ENCODE measurements at regions not wholly inside any gene's neighbourhood (a gene's known extent, or its start where the extent isn't known, plus 50 kb on each side); places are given as distances from the start of the nearest gene placed in this dataset.

DNA sequence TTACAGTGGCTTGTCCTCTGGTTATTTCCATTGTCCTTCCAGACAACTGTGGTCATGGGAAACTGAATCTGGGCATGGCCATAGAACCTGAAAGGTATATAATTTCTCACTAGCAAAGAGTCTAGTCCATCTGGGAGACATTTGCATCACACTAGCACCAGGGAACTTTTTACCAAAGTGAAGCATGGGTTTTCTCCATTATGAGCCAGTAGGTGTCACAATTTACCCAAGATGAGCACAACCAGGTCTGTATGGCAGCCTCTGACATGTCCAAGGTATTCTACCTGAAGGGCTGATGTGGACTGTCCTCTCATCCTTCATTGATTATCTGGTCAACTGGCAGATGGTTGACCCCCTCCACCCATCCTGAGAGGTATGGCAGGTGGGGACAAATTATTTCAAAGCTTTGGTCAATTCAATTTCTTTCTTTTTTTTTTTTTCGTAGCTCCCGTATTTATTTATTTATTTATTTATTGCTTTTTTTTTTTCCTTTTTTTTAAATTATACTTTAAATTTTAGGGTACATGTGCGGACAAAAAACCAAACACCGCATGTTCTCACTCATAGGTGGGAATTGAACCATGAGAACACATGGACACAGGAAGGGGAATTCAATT is 425.9 kb downstream of the TMEM135 start:
- no peak overlapping the region for H3K27ac ChIP-seq (ENCODE audit: low read length)
- H3K27me3 ChIP-seq (ENCODE audit: low read depth, low read length): no peaks in the 10 kb centered on the region; the same call in 1 of the 2 replicates
- H3K79me2 ChIP-seq (ENCODE audit: low read length): no peaks in the 10 kb centered on the region
- no peaks in the 10 kb centered on the region for H4K20me1 ChIP-seq (ENCODE audit: insufficient read depth, low read length)
- H3K4me2 ChIP-seq (ENCODE audit: low read length): peak overlapping the region; percentile 71
- H3K9ac ChIP-seq (ENCODE audit: low read length): 0 out of 2 replicates have a peak overlapping the region, but pooled peaks have one; percentile 22
- H3K4me1 ChIP-seq (ENCODE audit: low read length): peaks cover 38% of the 10 kb centered on the region
- no peaks in the 10 kb centered on the region for H3K36me3 ChIP-seq (replicated peaks; ENCODE audit: low read depth, low read length)
- TF ChIP-seq EZH2phosphoT487 (IDR thresholded peaks at IDR 0.05; ENCODE audit: low read depth): no peak
- TF ChIP-seq, protein P1, sequence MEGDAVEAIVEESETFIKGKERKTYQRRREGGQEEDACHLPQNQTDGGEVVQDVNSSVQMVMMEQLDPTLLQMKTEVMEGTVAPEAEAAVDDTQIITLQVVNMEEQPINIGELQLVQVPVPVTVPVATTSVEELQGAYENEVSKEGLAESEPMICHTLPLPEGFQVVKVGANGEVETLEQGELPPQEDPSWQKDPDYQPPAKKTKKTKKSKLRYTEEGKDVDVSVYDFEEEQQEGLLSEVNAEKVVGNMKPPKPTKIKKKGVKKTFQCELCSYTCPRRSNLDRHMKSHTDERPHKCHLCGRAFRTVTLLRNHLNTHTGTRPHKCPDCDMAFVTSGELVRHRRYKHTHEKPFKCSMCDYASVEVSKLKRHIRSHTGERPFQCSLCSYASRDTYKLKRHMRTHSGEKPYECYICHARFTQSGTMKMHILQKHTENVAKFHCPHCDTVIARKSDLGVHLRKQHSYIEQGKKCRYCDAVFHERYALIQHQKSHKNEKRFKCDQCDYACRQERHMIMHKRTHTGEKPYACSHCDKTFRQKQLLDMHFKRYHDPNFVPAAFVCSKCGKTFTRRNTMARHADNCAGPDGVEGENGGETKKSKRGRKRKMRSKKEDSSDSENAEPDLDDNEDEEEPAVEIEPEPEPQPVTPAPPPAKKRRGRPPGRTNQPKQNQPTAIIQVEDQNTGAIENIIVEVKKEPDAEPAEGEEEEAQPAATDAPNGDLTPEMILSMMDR (IDR thresholded peaks at IDR 0.05; ENCODE audit: low read depth, low read length): peak; percentile 93
- peak overlapping the region; percentile 59 for H3K4me3 ChIP-seq (ENCODE audit: low read length)
- H2AFZ ChIP-seq (ENCODE audit: low read depth, low read length): peak overlapping the region; percentile 70
- H3K9me3 ChIP-seq (ENCODE audit: insufficient read depth, low read length): no peaks in the 10 kb centered on the region

DNA sequence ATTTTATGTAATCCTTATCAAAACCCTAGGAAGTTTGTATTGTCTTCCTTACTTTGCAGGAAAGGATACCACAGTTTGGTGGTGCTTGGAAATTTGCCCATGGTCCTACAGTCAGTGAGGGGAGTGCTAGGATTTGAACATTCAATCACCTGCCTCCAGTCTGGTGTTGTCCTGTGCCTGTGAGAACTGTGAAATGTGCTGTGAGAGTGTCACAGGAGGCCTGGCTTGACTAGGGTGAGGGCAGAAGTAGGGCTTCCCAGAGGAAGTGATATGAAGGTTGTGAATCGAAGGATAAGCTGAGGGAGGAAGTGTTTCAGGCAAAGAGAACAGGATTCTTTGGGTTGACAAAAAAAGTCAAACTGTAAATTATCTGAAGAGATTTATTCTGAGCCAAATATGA is 424.4 kb downstream of the TMEM135 start:
- no peaks in the 10 kb centered on the region; the same call in 1 of the 2 replicates for H3K27me3 ChIP-seq (ENCODE audit: low read depth, low read length)
- H3K4me1 ChIP-seq (ENCODE audit: low read length): peaks cover 38% of the 10 kb centered on the region
- no peak overlapping the region for H3K9ac ChIP-seq (ENCODE audit: low read length)
- H4K20me1 ChIP-seq (ENCODE audit: insufficient read depth, low read length): no peaks in the 10 kb centered on the region
- TF ChIP-seq EZH2phosphoT487 (IDR thresholded peaks at IDR 0.05; ENCODE audit: low read depth): no peak
- TF ChIP-seq, protein P1 (IDR thresholded peaks at IDR 0.05; ENCODE audit: low read depth, low read length): no peak
- H3K4me2 ChIP-seq (ENCODE audit: low read length): no peak overlapping the region
- no peaks in the 10 kb centered on the region for H3K36me3 ChIP-seq (replicated peaks; ENCODE audit: low read depth, low read length)
- no peak overlapping the region for H3K27ac ChIP-seq (ENCODE audit: low read length)
- no peak overlapping the region for H2AFZ ChIP-seq (ENCODE audit: low read depth, low read length)
- H3K79me2 ChIP-seq (ENCODE audit: low read length): no peaks in the 10 kb centered on the region
- H3K9me3 ChIP-seq (ENCODE audit: insufficient read depth, low read length): no peaks in the 10 kb centered on the region
- H3K4me3 ChIP-seq (ENCODE audit: low read length): no peak overlapping the region

DNA sequence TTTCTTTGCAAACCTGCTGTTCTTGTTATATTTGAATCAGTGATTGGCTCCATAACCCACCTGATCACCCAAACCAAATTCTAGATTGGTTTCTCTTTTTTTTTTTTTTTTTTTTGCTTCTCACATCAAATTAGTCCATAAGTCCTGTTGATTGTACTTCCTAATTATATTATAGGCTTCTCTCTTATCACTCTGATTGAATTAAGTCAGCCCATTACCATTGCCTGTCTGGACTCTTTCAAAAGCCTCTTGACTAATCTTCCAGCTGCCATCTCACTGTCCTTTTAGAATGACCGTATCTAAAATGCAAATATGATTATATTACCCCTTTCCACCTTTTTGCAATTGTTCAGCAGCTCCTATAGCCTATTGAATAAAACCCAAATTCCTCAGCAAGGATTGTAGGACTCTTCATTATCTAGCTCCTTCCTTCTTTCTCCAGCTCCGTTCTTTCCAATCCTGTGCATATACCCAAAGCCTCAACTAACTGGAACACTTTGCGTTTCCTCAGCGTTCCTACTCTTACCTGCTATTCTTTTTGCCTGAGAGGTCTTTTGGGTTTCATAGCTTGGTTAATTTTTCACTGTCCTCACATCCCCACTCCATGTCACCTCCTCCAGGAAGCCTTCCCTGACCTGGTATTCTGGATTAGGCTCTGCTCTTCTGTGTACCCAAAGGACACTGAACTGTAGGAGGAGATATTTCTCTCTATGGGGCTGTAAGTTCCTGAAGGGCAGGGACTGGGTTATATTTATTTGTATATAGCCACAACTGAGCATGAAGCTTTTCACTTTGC is 423.3 kb downstream of the TMEM135 start:
- no peak overlapping the region for H2AFZ ChIP-seq (ENCODE audit: low read depth, low read length)
- H3K9ac ChIP-seq (ENCODE audit: low read length): no peak overlapping the region
- TF ChIP-seq, protein P1 (IDR thresholded peaks at IDR 0.05; ENCODE audit: low read depth, low read length): no peak
- no peak for TF ChIP-seq EZH2phosphoT487 (IDR thresholded peaks at IDR 0.05; ENCODE audit: low read depth)
- H3K27me3 ChIP-seq (ENCODE audit: low read depth, low read length): no peaks in the 10 kb centered on the region
- H3K36me3 ChIP-seq (replicated peaks; ENCODE audit: low read depth, low read length): no peaks in the 10 kb centered on the region
- H3K4me1 ChIP-seq (ENCODE audit: low read length): peaks cover 46% of the 10 kb centered on the region
- no peaks in the 10 kb centered on the region for H3K79me2 ChIP-seq (ENCODE audit: low read length)
- no peak overlapping the region for H3K27ac ChIP-seq (ENCODE audit: low read length)
- no peak overlapping the region for H3K4me3 ChIP-seq (ENCODE audit: low read length)
- H4K20me1 ChIP-seq (ENCODE audit: insufficient read depth, low read length): no peaks in the 10 kb centered on the region
- no peak overlapping the region for H3K4me2 ChIP-seq (ENCODE audit: low read length)
- no peaks in the 10 kb centered on the region for H3K9me3 ChIP-seq (ENCODE audit: insufficient read depth, low read length)

GRCh38 chr11:87460279-87460678 is 422.5 kb downstream of the TMEM135 start:
- Histone ChIP-seq H3K4me2 (ENCODE audit: low read length) (no peak overlapping the region), H3K27me3 (ENCODE audit: low read depth, low read length) (no peaks in the 10 kb centered on the region), H3K27ac (ENCODE audit: low read length) (0 out of 2 replicates have a peak overlapping the region, but pooled peaks have one; percentile 71), H4K20me1 (ENCODE audit: insufficient read depth, low read length) (no peaks in the 10 kb centered on the region), H3K4me3 (ENCODE audit: low read length) (no peak overlapping the region), H3K9ac (ENCODE audit: low read length) (no peak overlapping the region), H3K36me3 (replicated peaks; ENCODE audit: low read depth, low read length) (no peaks in the 10 kb centered on the region), H3K79me2 (ENCODE audit: low read length) (no peaks in the 10 kb centered on the region), H2AFZ (ENCODE audit: low read depth, low read length) (no peak overlapping the region), H3K9me3 (ENCODE audit: insufficient read depth, low read length) (no peaks in the 10 kb centered on the region), H3K4me1 (ENCODE audit: low read length) (peaks cover 54% of the 10 kb centered on the region)
- TF ChIP-seq, protein P1 (IDR thresholded peaks at IDR 0.05; ENCODE audit: low read depth, low read length): no peak
- TF ChIP-seq EZH2phosphoT487 (IDR thresholded peaks at IDR 0.05; ENCODE audit: low read depth): no peak
